HepG2 (cell line): ENCODE measurements at regions not wholly inside any gene's neighbourhood (a gene's known extent, or its start where the extent isn't known, plus 50 kb on each side); places are given as distances from the start of the nearest gene placed in this dataset.

Source experiments
- ATAC-seq: fragments of 200-7000 bp; cut with Tn5 transposase; 3 replicates; pipeline ENCODE4 v1.9.1; 2020; ENCODE audit warnings: mild to moderate bottlenecking, moderate library complexity
- BruUV-seq: library from RNA; stranded (reverse); fragments of 400-500 nt; replicated peaks from 2 replicates; lab custom pipeline; 2021; lab: Mats Ljungman, UMichigan
- CTCF ChIA-PET: fragments of 300-600 bp; formaldehyde crosslinking; extraction: SDS; loops from one replicate; lab custom pipeline; 2021; ENCODE audit warnings: low total read pairs, inconsistent platforms, low intra/inter-chr PET ratio; lab: Yijun Ruan, JAX
- POLR2A ChIA-PET: fragments of 350-600 bp; sonication (Branson Sonifier 250); formaldehyde crosslinking; loops from one replicate; lab custom pipeline; 2020; ENCODE audit warnings: antibody characterized with exemption, inconsistent platforms; lab: Yijun Ruan, JAX
- DNase-seq: peaks from one replicate; pipeline ENCODE4 v3.0.0-alpha.2; 2015; ENCODE audit warnings: low spot score
- FAIRE-seq: peaks from 3 replicates; lab custom pipeline; 2011; peaks lifted over from hg19 to GRCh38; lab: Jason Lieb, UNC
- H2AFZ ChIP-seq: one replicate; pipeline ENCODE4 v1.6.1; 2011; ENCODE audit warnings: low read length, inconsistent platforms
- H3K27ac ChIP-seq: fragments of 300-600 bp; 3 replicates; pipeline ENCODE4 v1.8.0; 2011; ENCODE audit warnings: mixed run types, mild to moderate bottlenecking, mixed read lengths, low read length, inconsistent platforms; ENCODE audit not compliant: insufficient read depth; ENCODE audit errors: extremely low read length
- H3K27me3 ChIP-seq, 2 experiments: fragments of 200-600 bp in 1 of 2; 2 replicates in 1 of 2; 3 replicates in 1 of 2; pipeline versions ENCODE4 v1.6.0 to v1.8.0; 2011; ENCODE audit warnings: low read length in 2 of 2, mild to moderate bottlenecking in 2 of 2, moderate library complexity in 2 of 2, inconsistent platforms in 1 of 2; ENCODE audit not compliant: insufficient read depth in 2 of 2, control insufficient read depth in 1 of 2
- H3K36me3 ChIP-seq, 2 experiments: fragments of 200-600 bp in 1 of 2; replicated peaks in 1 of 2; 2 replicates in 1 of 2; 3 replicates in 1 of 2; pipeline versions ENCODE4 v1.5.1 to v1.8.0; 2011; ENCODE audit warnings: low read length in 2 of 2, inconsistent platforms in 1 of 2; ENCODE audit not compliant: insufficient read depth in 2 of 2, control insufficient read depth in 1 of 2
- H3K4me1 ChIP-seq: 2 replicates; pipeline ENCODE4 v1.5.1; 2012; ENCODE audit warnings: low read length, inconsistent platforms; ENCODE audit not compliant: insufficient read depth
- H3K4me2 ChIP-seq: 2 replicates; pipeline ENCODE4 v1.6.0; 2011; ENCODE audit warnings: low read depth, low read length, inconsistent platforms
- H3K4me3 ChIP-seq, 3 experiments: fragments of 200-600 bp in 1 of 3; sonication (generic), shearing (Covaris generic) in 1 of 3; replicated peaks in 1 of 3; 2 replicates each; pipeline ENCODE4 v1.5.1; 2011 to 2016; ENCODE audit warnings: low read length in 3 of 3, inconsistent platforms in 2 of 3, low read depth in 2 of 3, mild to moderate bottlenecking in 2 of 3, control low read depth in 1 of 3, mixed read lengths in 1 of 3; ENCODE audit not compliant: insufficient read depth in 1 of 3
- H3K79me2 ChIP-seq: one replicate; pipeline ENCODE4 v1.6.1; 2011; ENCODE audit warnings: low read length, inconsistent platforms; ENCODE audit not compliant: insufficient read depth
- H3K9ac ChIP-seq: 2 replicates; pipeline ENCODE4 v1.6.0; 2011; ENCODE audit warnings: mild to moderate bottlenecking, low read depth, low read length, inconsistent platforms; ENCODE audit not compliant: insufficient read depth
- H3K9me3 ChIP-seq: 2 replicates; pipeline ENCODE4 v1.5.1; 2012; ENCODE audit warnings: mild to moderate bottlenecking, low read length
- H4K20me1 ChIP-seq: 2 replicates; pipeline ENCODE4 v1.6.0; 2011; ENCODE audit warnings: inconsistent platforms, mild to moderate bottlenecking, low read length, moderate library complexity; ENCODE audit not compliant: insufficient read depth
- EP300 ChIP-seq, 3 experiments: sonication (generic) in 1 of 3; formaldehyde crosslinking in 1 of 3; IDR thresholded peaks; 2 replicates each; pipeline versions ENCODE4 v1.5.1 to v1.6.1; 2011 to 2020; ENCODE audit warnings: low read depth in 2 of 3, low read length in 2 of 3, borderline replicate concordance in 1 of 3, improper control_type of control experiment in 1 of 3, mild to moderate bottlenecking in 1 of 3, missing genetic modification reagents in 1 of 3, moderate library complexity in 1 of 3
- ETV5 ChIP-seq: IDR thresholded peaks from 2 replicates; pipeline ENCODE4 v1.6.1; 2018; ENCODE audit warnings: missing biosample characterization, missing genetic modification reagents, inconsistent platforms, borderline replicate concordance
- HDAC2 ChIP-seq: sonication (generic); formaldehyde crosslinking; IDR thresholded peaks from 2 replicates; pipeline ENCODE4 v1.4.0; 2020; ENCODE audit warnings: missing genetic modification reagents
- KDM4B ChIP-seq: sonication (generic); formaldehyde crosslinking; IDR thresholded peaks from 2 replicates; pipeline ENCODE4 v1.4.0; 2020; ENCODE audit warnings: missing genetic modification reagents
- MAFG ChIP-seq: sonication (generic); formaldehyde crosslinking; IDR thresholded peaks from 2 replicates; pipeline ENCODE4 v1.5.1; 2020; ENCODE audit warnings: mild to moderate bottlenecking, missing genetic modification reagents
- MIXL1 ChIP-seq: IDR thresholded peaks from 2 replicates; pipeline ENCODE4 v1.6.1; 2016
- SALL2 ChIP-seq: sonication (generic); formaldehyde crosslinking; IDR thresholded peaks from 2 replicates; pipeline ENCODE4 v1.8.1; 2023; ENCODE audit warnings: mild to moderate bottlenecking, missing genetic modification reagents, inconsistent platforms
- SNAPC5 ChIP-seq: sonication (generic); formaldehyde crosslinking; IDR thresholded peaks from 2 replicates; pipeline ENCODE4 v1.8.1; 2023; ENCODE audit warnings: mild to moderate bottlenecking, missing genetic modification reagents, borderline replicate concordance
- STAT5B ChIP-seq: sonication (generic); formaldehyde crosslinking; IDR thresholded peaks from 2 replicates; pipeline ENCODE4 v1.4.0; 2020; ENCODE audit warnings: missing genetic modification reagents
- ZBTB8A ChIP-seq: sonication (generic); formaldehyde crosslinking; IDR thresholded peaks from 2 replicates; pipeline ENCODE4 v1.4.0; 2020; ENCODE audit warnings: mild to moderate bottlenecking, low read depth, missing genetic modification reagents, borderline replicate concordance
- ZNF138 ChIP-seq: sonication (generic); formaldehyde crosslinking; IDR thresholded peaks from 2 replicates; pipeline ENCODE4 v1.5.0; 2020; ENCODE audit warnings: mild to moderate bottlenecking, low read depth, missing genetic modification reagents
- ZNF225 ChIP-seq: sonication (generic); formaldehyde crosslinking; IDR thresholded peaks from 2 replicates; pipeline ENCODE4 v1.4.0; 2020; ENCODE audit warnings: mild to moderate bottlenecking, missing genetic modification reagents
- ZNF337 ChIP-seq: sonication (generic); formaldehyde crosslinking; IDR thresholded peaks from 2 replicates; pipeline ENCODE4 v1.5.1; 2020; ENCODE audit warnings: missing genetic modification reagents, low read depth, mild to moderate bottlenecking, borderline replicate concordance
- ZNF451 ChIP-seq: sonication (generic); formaldehyde crosslinking; IDR thresholded peaks from 2 replicates; pipeline ENCODE4 v1.5.0; 2020; ENCODE audit warnings: mild to moderate bottlenecking, missing genetic modification reagents
- ZNF629 ChIP-seq: sonication (generic); formaldehyde crosslinking; conservative IDR thresholded peaks from 2 replicates; pipeline ENCODE4 v1.5.0; 2020; ENCODE audit warnings: missing genetic modification reagents
- ZNF674 ChIP-seq: sonication (generic); formaldehyde crosslinking; IDR thresholded peaks from 2 replicates; pipeline ENCODE4 v1.5.0; 2020; ENCODE audit warnings: low read depth, mild to moderate bottlenecking, missing genetic modification reagents
- ZNF816 ChIP-seq: sonication (generic); formaldehyde crosslinking; IDR thresholded peaks from 2 replicates; pipeline ENCODE4 v1.8.0; 2022; ENCODE audit warnings: missing genetic modification reagents, mild to moderate bottlenecking, borderline replicate concordance
- ZSCAN20 ChIP-seq: sonication (generic); formaldehyde crosslinking; IDR thresholded peaks from 2 replicates; pipeline ENCODE4 v1.4.0; 2020; ENCODE audit warnings: missing genetic modification reagents, mild to moderate bottlenecking, borderline replicate concordance
- WGBS: methylation state at CpG from one replicate; pipeline ENCODE4 v1.1.6; 2017; ENCODE audit warnings: low lambda C conversion rate; 5-methylcytosine and 5-hydroxymethylcytosine counted together
- in situ Hi-C: cut with HindIII; loops from 2 replicates; pipeline ENCODE4 v1.10.0; 2017; ENCODE audit warnings: low pct_unique_long_range_greater_than_20kb; ENCODE audit not compliant: extremely low pct_ligation_motif_present
- intact Hi-C: fragments of 100-400 bp; cut with micrococcal nuclease; formaldehyde crosslinking; loops from one replicate; pipeline ENCODE4 v1.10.0; 2022; ENCODE audit not compliant: unreplicated experiment
- TF ChIP-seq, protein P1 (sequence below): sonication (generic); formaldehyde crosslinking; IDR thresholded peaks from 2 replicates; pipeline ENCODE4 v1.4.0; 2020; ENCODE audit warnings: missing genetic modification reagents
- TF ChIP-seq, protein P2 (sequence below): sonication (generic); formaldehyde crosslinking; IDR thresholded peaks from 2 replicates; pipeline ENCODE4 v1.4.0; 2020; ENCODE audit warnings: missing genetic modification reagents, borderline replicate concordance

DNA sequence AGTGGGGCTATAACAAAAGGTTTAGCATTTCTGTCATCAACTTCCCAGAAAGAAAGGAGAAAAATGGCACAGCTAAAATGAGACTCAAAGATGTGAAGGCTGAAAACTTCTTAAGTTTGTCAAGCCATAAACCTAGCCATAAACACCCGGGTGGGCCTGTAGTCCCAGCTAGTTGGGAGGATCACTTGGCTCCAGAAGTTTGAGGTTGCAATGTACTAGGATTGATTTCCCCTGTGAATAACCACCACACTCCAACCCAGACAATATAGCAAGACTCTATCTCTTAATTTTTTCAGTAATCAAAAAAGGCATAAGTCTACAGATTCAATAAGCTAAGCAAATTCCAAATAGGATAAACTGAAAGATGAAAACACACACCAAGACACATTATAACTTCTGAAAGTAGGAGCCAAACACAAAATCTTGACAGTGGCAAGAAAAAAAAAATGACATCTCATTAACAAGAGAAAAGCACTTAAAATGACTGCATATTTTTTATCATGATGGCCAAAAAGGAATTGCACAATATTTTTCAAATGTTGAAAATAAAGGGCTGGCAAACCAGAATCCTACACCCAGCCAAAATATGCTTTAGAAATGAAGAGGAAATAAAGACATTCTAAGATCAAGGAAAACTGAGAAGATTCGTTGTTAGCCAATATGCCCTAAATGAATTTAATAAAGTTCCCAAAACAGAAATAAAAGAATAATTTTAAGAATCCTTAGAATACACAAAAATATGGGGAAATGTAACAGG, 308.4 kb downstream of the BRINP1 start:
- H3K4me1 ChIP-seq = no peaks in the 10 kb centered on the region
- H3K36me3 ChIP-seq = no peaks in the 10 kb centered on the region
- 1% methylated on average over 2 of the region's 2 CpGs for WGBS
- no peak for ATAC-seq
- intact Hi-C loops = no loop called here
- CTCF ChIA-PET = no interaction called here
- H4K20me1 ChIP-seq = no peaks in the 10 kb centered on the region
- no peak overlapping the region for H3K9ac ChIP-seq
- H3K4me2 ChIP-seq = no peak overlapping the region
- no TSS peak for BruUV-seq
- peaks cover 46% of the 10 kb centered on the region for H3K9me3 ChIP-seq
- H3K4me3 ChIP-seq = no peak overlapping the region
- H3K79me2 ChIP-seq = no peaks in the 10 kb centered on the region
- no peaks in the 10 kb centered on the region for H3K27me3 ChIP-seq
- TF ChIP-seq, protein P1, sequence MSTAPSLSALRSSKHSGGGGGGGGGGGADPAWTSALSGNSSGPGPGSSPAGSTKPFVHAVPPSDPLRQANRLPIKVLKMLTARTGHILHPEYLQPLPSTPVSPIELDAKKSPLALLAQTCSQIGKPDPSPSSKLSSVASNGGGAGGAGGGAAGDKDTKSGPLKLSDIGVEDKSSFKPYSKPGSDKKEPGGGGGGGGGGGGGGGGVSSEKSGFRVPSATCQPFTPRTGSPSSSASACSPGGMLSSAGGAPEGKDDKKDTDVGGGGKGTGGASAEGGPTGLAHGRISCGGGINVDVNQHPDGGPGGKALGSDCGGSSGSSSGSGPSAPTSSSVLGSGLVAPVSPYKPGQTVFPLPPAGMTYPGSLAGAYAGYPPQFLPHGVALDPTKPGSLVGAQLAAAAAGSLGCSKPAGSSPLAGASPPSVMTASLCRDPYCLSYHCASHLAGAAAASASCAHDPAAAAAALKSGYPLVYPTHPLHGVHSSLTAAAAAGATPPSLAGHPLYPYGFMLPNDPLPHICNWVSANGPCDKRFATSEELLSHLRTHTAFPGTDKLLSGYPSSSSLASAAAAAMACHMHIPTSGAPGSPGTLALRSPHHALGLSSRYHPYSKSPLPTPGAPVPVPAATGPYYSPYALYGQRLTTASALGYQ (CRISPR knock-in tag) = no peak
- TF ChIP-seq ZSCAN20 = no peak
- TF ChIP-seq ZNF225 (CRISPR knock-in tag) = no peak
- no peak for TF ChIP-seq MIXL1
- TF ChIP-seq ZNF674 (CRISPR knock-in tag) = no peak
- TF ChIP-seq ZNF451 (CRISPR knock-in tag) = no peak
- TF ChIP-seq, protein P2, sequence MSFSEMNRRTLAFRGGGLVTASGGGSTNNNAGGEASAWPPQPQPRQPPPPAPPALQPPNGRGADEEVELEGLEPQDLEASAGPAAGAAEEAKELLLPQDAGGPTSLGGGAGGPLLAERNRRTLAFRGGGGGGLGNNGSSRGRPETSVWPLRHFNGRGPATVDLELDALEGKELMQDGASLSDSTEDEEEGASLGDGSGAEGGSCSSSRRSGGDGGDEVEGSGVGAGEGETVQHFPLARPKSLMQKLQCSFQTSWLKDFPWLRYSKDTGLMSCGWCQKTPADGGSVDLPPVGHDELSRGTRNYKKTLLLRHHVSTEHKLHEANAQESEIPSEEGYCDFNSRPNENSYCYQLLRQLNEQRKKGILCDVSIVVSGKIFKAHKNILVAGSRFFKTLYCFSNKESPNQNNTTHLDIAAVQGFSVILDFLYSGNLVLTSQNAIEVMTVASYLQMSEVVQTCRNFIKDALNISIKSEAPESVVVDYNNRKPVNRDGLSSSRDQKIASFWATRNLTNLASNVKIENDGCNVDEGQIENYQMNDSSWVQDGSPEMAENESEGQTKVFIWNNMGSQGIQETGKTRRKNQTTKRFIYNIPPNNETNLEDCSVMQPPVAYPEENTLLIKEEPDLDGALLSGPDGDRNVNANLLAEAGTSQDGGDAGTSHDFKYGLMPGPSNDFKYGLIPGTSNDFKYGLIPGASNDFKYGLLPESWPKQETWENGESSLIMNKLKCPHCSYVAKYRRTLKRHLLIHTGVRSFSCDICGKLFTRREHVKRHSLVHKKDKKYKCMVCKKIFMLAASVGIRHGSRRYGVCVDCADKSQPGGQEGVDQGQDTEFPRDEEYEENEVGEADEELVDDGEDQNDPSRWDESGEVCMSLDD (CRISPR knock-in tag) = no peak
- TF ChIP-seq ETV5 (CRISPR knock-in tag) = no peak
- no peak for TF ChIP-seq ZNF816 (CRISPR knock-in tag)
- TF ChIP-seq HDAC2 = no peak
- TF ChIP-seq SALL2 (CRISPR knock-in tag) = no peak
- TF ChIP-seq ZBTB8A = no peak
- no peak for TF ChIP-seq EP300 (IDR thresholded peaks at IDR 0.05; ENCODE audit: low read depth in 2 of 2, low read length in 2 of 2)
- TF ChIP-seq EP300 (CRISPR knock-in tag; IDR thresholded peaks at IDR 0.05; ENCODE audit: borderline replicate concordance) = no peak
- TF ChIP-seq ZNF337 = no peak
- no peak for TF ChIP-seq MAFG
- no peak for TF ChIP-seq STAT5B (CRISPR knock-in tag)
- no peak for TF ChIP-seq ZNF138 (CRISPR knock-in tag)
- TF ChIP-seq KDM4B (CRISPR knock-in tag) = no peak
- TF ChIP-seq SNAPC5 (CRISPR knock-in tag) = no peak
- no peak for TF ChIP-seq ZNF629 (CRISPR knock-in tag)
- TF ChIP-seq, all 625 proteins: peak for 0
- POLR2A ChIA-PET = no interaction called here
- no peak overlapping the region for H3K27ac ChIP-seq
- DNase-seq = no peak
- FAIRE-seq = no peak
- in situ Hi-C loops = no loop called here
- no peak overlapping the region for H2AFZ ChIP-seq
